Middle frontal gyrus (tissue), 1 donor: ENCODE measurements at regions not wholly inside any gene's neighbourhood (a gene's known extent, or its start where the extent isn't known, plus 50 kb on each side); places are given as distances from the start of the nearest gene placed in this dataset.

Experiments used
- DNase-seq: peaks from one replicate; pipeline ENCODE4 v3.0.0-alpha.2; 2015; ENCODE audit warnings: low spot score; ENCODE audit errors: extremely low spot score

GRCh38 chr12:20174528-20175175 lies 193.7 kb upstream of the PDE3A start:
- DNase-seq = no peak

GRCh38 chr12:20175704-20176388 lies 192.5 kb upstream of the PDE3A start:
- no peak for DNase-seq

DNA sequence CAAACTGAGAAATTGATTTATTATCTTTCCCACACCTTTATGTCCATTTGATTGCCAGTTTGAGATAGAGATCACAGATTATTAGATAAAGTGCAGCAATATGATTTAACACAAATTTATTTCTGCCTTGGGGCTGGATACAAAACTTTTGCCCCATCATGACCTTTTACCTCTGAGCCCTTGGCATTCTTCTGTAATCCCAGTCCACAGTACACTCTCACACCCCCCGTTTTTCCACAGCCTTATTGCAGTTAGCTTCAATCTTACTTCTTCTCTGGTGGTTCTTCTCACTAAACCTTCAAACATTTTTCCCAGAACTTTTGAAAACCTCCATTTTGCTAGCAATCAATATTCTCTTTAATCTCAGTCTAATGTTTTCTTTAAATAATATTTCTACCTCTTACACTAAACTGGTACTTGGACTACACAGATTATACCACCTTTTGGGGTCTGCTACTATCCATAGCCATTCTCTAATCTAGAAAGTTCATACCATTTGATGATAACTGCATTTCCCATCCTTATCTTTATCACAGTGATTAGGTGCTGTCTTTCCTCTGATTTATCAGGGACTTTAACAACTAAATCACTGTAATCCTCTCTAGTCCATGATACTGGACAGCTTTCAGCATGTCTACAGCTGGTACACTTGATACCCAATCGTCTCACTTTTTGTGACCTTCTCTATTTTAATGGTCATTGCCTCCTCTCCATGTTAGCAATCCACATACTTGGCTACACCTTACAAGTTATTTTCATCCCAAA lies 186.7 kb upstream of the PDE3A start:
- no peak for DNase-seq

DNA sequence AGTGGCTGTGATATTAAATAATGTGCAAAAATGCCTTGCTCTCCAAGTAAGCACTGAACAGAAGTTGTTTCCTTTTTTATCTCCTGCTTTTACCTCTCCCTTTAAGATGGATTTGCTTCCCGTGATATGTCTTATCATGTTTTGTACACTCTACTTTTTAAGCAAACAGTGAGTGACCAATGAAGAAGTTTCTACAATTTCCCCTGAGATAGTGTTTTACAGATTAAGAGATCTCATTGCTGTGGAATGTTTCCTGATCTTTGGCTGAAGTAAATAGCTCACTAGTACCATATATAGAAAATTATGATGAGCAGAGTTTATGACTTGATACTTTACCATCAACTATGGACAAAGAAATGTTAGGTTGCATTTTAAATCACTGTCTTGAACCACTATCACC lies 184.8 kb upstream of the PDE3A start:
- no peak for DNase-seq

DNA sequence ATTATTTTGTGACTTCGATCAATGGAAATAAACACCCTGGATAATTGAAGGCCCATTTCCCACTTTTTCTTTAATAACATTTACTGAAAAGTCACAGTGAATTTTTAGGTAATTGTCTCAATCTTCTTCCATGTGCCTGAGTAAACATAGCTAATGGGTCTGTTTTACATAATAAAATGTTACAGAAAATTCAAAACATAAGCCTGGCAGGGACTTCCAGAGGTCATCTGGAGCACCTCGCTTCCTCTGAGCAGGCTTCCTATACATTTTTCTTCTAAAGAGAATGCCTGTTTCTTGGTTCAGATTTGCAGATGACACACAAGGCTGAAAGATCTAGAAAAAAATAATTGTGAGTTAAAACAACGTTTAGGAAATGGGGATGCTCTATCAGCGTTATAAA lies 183.8 kb upstream of the PDE3A start:
- no peak for DNase-seq

DNA sequence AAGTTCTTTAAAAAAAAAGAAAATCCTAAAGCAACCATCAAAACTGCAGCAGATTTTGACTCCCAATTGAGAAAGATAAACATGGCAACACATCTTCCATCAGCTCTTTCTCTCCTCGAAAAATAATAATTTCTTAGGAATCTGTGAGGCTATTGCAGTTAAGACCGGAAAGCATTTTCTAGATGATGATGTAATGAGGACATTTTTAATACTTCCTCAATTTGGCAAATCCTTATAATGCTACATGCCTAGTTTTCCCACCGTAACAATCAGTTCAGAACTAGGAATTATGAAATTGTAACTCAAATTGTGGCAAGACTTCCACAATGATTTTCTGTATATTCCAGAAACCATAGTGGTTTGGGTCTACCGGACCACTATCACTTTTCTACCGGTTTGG lies 180.9 kb upstream of the PDE3A start:
- no peak for DNase-seq

GRCh38 chr12:20188930-20189653 lies 179.2 kb upstream of the PDE3A start:
- DNase-seq = no peak

DNA sequence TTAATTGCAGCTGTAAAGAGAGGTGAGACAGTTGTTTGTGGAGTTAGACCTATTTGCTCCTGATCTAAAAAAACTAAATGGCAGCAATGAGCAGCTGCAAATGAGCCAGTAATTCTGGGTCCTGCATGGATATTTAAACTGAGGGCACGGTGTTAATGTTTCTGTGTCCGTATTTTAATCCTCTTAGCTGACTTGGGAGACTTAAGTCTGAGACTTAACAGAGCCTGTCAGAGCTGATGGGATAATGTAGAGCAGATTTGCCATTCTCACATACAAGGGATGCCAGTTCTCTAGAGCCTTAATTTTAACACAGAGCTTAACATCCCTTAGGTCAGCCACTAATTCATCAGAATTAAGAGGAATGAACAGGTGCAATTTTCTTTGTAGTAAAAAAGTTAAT lies 178.6 kb upstream of the PDE3A start:
- DNase-seq = no peak

DNA sequence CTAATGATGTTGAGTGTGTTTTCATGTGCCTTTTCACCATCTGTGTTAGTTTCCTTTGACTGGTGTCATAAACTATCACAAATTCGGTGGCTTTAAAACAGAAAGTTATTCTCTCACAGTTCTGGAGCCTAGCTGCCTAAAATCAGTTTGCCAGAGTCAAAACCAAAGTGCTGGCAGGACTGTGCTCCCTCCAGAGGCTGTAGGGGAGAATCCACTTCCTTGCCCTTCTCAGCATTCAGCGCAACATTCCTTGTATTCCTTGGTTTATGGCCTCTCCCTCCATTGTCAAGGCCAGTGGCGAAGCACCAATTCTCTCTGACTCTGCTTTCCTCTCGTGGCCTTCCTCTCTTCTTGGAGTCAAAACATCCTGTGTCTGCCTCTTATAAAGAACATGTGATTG lies 174.2 kb upstream of the PDE3A start:
- no peak for DNase-seq

- no peak for DNase-seq
Observed at GRCh38 chr12:20196767-20197166, 171.6 kb upstream of the PDE3A start.

DNA sequence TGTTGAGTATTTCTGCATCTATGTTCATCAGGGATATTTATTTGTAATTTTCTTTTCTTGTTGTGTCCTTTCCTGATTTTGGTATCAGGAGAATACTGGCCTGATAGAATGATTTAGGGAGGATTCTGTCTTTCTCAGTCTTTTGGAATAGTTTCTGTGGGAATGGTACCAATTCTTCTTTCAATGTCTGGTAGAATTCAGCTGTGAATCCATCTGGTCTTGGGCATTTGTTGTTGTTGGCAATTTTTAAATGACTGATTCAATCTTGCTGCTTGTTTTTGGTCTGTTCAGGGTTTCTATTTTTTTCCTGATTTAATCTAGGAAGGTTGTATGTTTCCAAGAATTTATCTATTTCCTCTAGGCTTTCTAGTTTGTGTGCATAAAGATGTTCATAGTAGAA lies 170.9 kb upstream of the PDE3A start:
- DNase-seq = no peak

- no peak for DNase-seq
Observed at GRCh38 chr12:20199780-20200179, 168.6 kb upstream of the PDE3A start.

DNA sequence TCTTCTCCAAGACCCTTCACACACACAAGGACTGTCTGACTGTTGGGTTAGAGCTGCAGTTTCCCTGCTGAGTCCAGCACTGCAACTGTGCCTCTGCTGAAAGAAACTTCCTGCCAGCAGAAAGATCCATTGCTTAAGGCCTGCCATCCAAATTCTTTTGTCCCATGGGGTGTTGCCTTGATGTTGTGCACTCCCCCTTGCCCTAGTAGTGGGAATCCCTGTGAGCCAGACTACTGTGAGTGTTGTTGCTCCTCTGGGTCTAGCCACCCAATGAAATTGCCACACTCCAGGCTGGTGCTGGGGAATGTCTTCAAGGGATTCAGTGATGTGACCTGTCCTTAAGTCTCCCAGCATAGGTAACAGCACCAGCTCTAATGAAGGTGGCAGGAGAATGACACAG lies 166.6 kb upstream of the PDE3A start:
- no peak for DNase-seq

DNA sequence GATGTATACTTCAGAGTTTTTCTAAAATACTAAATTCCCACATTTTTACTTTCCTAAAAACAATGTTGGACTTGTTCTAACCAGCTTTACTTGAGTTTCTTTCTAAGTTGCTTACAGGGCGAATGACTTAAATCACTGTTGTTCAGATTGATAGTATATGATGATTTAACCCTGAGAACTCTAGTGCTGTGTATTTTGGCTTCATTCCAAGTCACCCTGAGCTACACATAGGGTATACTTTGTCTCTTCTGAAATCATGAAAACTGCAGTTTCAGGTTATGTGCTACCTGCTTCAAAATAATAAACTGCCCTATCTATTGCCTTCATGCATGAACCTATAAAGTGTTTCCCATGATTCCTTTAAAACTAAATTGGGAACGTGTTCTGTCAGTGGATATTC lies 162.5 kb upstream of the PDE3A start:
- no peak for DNase-seq

GRCh38 chr12:20206410-20206809 lies 161.9 kb upstream of the PDE3A start:
- DNase-seq = no peak

DNA sequence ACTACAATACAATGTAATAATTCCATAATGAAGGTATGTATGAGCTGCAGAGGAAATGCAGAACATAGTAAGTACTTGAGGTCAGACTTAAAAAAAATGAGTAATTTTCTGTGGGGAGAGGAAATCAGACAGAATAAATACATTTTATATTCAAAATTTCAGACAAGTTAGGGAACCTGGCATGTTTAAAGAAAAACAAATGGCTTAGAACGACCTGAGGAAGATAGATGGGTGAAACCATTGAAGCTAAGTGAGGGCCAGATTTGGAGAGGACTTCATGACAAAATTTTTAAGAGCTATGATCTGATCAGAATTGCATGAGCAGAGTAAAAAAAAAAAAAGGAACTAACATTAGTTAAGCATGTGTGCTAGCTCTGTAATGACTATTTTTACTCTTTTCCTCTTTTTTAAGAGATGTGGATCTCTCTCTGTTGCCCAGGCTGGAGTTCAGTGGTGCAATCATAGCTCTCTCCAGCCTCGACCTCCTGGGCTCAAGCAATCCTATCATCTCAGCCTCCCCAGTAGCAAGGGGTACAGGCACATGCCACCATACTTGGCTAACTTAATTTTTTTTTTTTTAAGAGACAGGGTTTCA lies 157.6 kb upstream of the PDE3A start:
- no peak for DNase-seq

GRCh38 chr12:20211541-20211940 lies 156.8 kb upstream of the PDE3A start:
- no peak for DNase-seq

- no peak for DNase-seq
Observed at GRCh38 chr12:20211981-20212421, 156.3 kb upstream of the PDE3A start.

DNA sequence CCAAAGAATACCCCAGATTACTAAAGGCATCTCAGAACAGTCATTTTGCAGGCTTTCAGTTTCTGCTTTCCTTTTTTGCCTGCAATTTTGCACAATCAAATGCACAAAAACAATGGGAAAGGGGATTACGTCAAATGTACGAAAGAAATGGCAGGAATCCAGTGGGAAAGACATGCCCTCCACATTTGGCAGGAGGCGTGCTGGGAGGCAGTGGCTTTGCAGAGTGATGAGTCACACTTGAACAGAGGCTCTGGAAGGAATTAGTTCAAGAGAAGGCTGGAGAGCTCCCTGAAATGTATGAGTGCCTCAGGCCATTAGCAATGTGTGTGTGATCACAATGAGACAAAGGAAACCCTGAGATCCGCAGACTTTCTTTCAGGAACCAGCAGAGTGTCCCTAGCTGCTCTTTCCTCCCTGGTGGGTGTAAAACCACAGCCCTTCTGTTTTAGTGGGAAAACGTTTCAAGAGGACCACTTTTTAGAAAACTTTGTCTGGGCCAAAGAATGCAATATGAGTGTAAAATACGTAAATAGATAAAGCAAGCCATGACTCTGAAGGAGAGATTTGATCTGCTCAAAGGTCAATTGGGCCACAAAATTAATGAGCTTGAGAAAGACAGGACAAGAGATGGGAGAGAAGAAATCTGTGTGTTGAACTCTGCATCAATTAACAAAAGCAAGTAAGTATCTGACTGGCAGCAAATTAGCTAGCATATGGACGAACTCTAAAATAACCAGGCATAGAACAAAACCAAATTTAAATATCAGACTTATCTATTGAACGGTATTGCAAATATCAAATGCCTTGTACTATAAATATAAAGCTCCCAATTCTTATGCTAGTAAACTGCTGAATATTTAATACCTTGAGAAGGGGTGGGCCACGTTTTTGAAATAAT lies 155.4 kb upstream of the PDE3A start:
- DNase-seq = peak; percentile 64
